Left ventricle myocardium inferior (tissue), 1 donor: ENCODE measurements at regions not wholly inside any gene's neighbourhood (a gene's known extent, or its start where the extent isn't known, plus 50 kb on each side); places are given as distances from the start of the nearest gene placed in this dataset.
A peak's percentile ranks its signal among the peaks of the same experiment; 100 is the strongest.

Experiments
- DNase-seq: peaks from one replicate; pipeline ENCODE4 v3.0.0-alpha.2; 2020
- H3K27ac ChIP-seq: fragments of 200-600 bp; replicated peaks from 2 replicates; pipeline ENCODE4 v1.8.0; 2021
- H3K27me3 ChIP-seq: fragments of 200-600 bp; 2 replicates; pipeline ENCODE4 v1.8.0; 2021; ENCODE audit warnings: low read depth
- H3K36me3 ChIP-seq: fragments of 200-600 bp; 2 replicates; pipeline ENCODE4 v1.8.0; 2021
- H3K4me1 ChIP-seq: fragments of 200-600 bp; 2 replicates; pipeline ENCODE4 v1.8.0; 2021
- H3K4me3 ChIP-seq: fragments of 200-600 bp; 2 replicates; pipeline ENCODE4 v1.8.0; 2021; ENCODE audit warnings: mild to moderate bottlenecking, moderate library complexity
- H3K9me3 ChIP-seq: fragments of 200-600 bp; replicated peaks from 2 replicates; pipeline ENCODE4 v1.8.0; 2021
- intact Hi-C: fragments of 100-400 bp; cut with micrococcal nuclease; formaldehyde crosslinking; loops from one replicate; pipeline ENCODE4 v1.11.0; 2022
- TF ChIP-seq, protein P1 (sequence below): fragments of 200-600 bp; IDR thresholded peaks from 2 replicates; pipeline ENCODE4 v1.8.0; 2021; ENCODE audit warnings: antibody characterized with exemption, mild to moderate bottlenecking, borderline replicate concordance
- donor health status: DM: no; HTN: yes; CAD: no; lungs with severe emphysema.

DNA sequence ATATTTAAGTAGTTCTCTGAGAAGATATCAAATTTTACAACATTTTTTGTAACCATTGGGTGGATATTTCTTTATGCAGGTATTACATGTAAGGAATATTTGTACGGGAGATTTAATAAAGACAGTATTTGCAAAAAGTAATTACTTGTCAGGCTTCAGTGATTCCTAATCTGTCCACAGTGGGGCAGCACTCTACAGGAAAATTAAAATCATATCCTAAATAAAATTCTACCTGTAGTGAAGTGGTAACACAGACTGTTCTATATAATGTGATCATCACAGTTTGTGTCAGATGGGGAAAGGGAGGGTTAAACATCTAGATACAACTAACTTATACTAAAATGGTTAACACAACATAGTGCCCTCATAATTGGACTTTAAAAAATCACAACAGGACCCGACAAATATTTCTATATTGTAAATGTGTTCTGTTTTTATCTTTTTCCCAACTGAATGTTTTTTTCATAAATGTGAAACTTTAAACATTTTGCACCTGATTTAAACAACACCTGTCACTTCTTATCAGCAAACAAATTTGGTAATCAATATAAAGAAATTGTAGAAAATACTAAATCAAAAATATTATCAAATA lies 145.6 kb upstream of the MANEA start:
- Histone ChIP-seq H3K36me3 (no peaks in the 10 kb centered on the region), H3K27me3 (no peaks in the 10 kb centered on the region), H3K27ac (no peak overlapping the region), H3K9me3 (no peaks in the 10 kb centered on the region), H3K4me3 (no peak overlapping the region), H3K4me1 (no peaks in the 10 kb centered on the region)
- intact Hi-C loops, result no loop called here
- TF ChIP-seq, protein P1, sequence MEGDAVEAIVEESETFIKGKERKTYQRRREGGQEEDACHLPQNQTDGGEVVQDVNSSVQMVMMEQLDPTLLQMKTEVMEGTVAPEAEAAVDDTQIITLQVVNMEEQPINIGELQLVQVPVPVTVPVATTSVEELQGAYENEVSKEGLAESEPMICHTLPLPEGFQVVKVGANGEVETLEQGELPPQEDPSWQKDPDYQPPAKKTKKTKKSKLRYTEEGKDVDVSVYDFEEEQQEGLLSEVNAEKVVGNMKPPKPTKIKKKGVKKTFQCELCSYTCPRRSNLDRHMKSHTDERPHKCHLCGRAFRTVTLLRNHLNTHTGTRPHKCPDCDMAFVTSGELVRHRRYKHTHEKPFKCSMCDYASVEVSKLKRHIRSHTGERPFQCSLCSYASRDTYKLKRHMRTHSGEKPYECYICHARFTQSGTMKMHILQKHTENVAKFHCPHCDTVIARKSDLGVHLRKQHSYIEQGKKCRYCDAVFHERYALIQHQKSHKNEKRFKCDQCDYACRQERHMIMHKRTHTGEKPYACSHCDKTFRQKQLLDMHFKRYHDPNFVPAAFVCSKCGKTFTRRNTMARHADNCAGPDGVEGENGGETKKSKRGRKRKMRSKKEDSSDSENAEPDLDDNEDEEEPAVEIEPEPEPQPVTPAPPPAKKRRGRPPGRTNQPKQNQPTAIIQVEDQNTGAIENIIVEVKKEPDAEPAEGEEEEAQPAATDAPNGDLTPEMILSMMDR, result peak; percentile 89
- DNase-seq, result no peak

DNA sequence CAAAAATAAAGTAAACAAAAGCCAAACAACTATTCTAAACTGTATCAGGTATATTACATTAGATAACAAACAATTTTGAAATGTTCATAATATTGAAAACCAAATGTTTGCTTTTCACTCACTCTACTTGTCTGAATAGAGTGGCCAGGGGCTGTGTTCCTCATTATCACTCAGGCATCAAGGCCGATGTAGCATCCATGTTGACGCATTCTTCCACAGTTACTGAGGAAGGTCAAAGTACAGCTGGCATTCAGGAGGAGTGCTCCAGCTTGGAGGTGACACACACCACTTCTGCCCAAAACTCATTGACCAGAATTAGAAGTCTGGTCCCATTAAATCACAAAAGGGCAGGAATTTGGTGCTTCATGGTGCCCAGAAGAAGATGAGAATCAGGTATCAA lies 137.6 kb upstream of the MANEA start:
- intact Hi-C loops, result no loop called here
- Histone ChIP-seq H3K4me3 (no peak overlapping the region), H3K9me3 (peaks cover 13% of the 10 kb centered on the region), H3K36me3 (no peaks in the 10 kb centered on the region), H3K4me1 (no peaks in the 10 kb centered on the region), H3K27ac (no peak overlapping the region), H3K27me3 (no peaks in the 10 kb centered on the region)
- no peak for DNase-seq
- TF ChIP-seq, protein P1, result no peak

DNA sequence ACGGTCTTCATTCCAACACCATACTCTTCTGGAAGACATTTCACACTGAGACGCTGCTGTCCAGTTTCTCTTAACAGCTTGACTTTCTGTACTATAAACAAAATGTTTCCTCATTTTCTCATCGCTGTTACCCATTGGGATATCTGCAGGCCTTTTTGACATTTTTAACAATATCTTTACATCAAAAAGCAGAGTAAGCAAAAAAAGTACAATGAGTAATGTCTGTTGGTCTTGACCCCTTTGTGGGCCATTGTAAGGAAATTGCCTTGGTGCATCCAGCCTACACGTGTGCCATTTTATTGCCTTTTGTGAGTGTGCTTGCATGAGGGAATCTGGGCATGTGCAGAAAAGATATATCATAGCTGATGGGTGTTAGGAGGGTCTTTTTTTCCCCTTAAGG lies 129.1 kb upstream of the MANEA start:
- intact Hi-C loops, result no loop called here
- Histone ChIP-seq H3K4me1 (no peaks in the 10 kb centered on the region), H3K9me3 (peaks cover 8% of the 10 kb centered on the region), H3K27me3 (no peaks in the 10 kb centered on the region), H3K36me3 (no peaks in the 10 kb centered on the region), H3K4me3 (no peak overlapping the region), H3K27ac (no peak overlapping the region)
- TF ChIP-seq, protein P1, result no peak
- no peak for DNase-seq

DNA sequence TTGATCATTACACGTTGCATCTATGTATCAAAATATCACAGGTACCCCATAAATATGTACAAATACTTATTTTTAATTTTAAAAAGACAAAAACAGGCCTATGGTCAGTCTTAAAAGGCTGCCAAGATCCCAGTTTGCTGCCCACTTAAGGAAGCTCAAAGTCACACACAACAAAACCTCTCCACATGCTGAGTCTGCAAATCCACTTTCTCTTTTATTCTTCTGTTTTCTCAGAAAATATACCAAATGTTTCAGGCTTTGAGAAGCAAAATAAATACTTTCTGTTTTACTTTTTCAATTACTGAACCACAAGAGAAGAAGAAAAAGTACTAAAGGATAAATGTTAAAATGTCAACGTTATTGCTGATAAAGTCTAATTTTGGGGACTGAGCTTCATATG lies 107.8 kb upstream of the MANEA start:
- intact Hi-C loops, result no loop called here
- Histone ChIP-seq H3K27me3 (no peaks in the 10 kb centered on the region), H3K9me3 (no peaks in the 10 kb centered on the region), H3K36me3 (no peaks in the 10 kb centered on the region), H3K4me1 (no peaks in the 10 kb centered on the region), H3K27ac (no peak overlapping the region), H3K4me3 (no peak overlapping the region)
- DNase-seq, result no peak
- TF ChIP-seq, protein P1, result no peak

DNA sequence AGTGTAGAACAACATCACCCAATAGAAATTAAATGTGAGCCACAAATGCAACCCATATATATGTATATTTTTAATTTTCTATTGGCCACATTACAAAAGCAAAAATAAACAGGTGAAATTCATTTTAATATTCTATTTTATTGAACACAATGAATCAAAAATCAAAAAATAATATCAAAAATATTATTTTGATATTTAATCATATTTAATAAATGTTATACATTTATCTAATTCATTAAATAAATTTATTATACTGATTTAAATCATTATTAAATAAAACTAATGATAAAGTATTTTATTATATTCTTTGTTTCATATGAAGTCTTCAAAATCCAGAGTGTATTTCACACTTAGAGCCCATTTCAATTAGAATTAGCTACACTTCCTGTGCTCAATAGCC lies 98.4 kb upstream of the MANEA start:
- intact Hi-C loops, result no loop called here

More for the DNA sequence above, 98.4 kb upstream of the MANEA start:
- Histone ChIP-seq H3K27me3 (no peaks in the 10 kb centered on the region), H3K27ac (no peak overlapping the region), H3K4me3 (no peak overlapping the region), H3K36me3 (no peaks in the 10 kb centered on the region), H3K4me1 (no peaks in the 10 kb centered on the region), H3K9me3 (peaks cover 14% of the 10 kb centered on the region)
- TF ChIP-seq, protein P1, result no peak
- DNase-seq, result no peak
